ENCODE measurements at regions not wholly inside any gene's neighbourhood (a gene's known extent, or its start where the extent isn't known, plus 50 kb on each side); places are given as distances from the start of the nearest gene placed in this dataset.

DNA sequence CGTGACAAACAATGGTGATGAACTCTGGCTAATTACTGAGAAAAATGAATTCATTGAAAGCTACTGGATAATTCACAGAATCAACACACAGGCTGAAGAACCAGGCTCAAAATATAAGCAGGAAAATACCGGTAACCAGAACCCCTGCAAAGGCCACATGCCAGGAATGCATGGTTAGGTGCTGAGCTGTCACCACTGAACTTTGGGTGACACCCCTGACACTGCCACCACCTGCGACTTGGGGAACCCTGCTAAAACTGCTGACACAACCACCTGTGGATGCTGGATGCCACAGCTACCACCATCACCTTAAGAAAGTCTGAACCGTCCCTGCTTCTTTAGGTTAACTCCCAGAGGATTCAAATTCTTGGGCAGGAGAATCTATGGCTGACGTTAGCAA lies 72.0 kb upstream of the NR4A3 start:
- H3K4me1 ChIP-seq: no peaks in the 10 kb centered on the region
- H3K27me3 ChIP-seq: no peaks in the 10 kb centered on the region
- no peak overlapping the region for H3K27ac ChIP-seq
- 87 to 96% methylated on average over 5 of the region's 5 CpGs for WGBS, 2 donors
- H3K36me3 ChIP-seq: no peaks in the 10 kb centered on the region
- intact Hi-C loops (cut with DNase I): no loop called here
- TF ChIP-seq, protein P1, sequence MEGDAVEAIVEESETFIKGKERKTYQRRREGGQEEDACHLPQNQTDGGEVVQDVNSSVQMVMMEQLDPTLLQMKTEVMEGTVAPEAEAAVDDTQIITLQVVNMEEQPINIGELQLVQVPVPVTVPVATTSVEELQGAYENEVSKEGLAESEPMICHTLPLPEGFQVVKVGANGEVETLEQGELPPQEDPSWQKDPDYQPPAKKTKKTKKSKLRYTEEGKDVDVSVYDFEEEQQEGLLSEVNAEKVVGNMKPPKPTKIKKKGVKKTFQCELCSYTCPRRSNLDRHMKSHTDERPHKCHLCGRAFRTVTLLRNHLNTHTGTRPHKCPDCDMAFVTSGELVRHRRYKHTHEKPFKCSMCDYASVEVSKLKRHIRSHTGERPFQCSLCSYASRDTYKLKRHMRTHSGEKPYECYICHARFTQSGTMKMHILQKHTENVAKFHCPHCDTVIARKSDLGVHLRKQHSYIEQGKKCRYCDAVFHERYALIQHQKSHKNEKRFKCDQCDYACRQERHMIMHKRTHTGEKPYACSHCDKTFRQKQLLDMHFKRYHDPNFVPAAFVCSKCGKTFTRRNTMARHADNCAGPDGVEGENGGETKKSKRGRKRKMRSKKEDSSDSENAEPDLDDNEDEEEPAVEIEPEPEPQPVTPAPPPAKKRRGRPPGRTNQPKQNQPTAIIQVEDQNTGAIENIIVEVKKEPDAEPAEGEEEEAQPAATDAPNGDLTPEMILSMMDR (IDR thresholded peaks at IDR 0.05): no peak
- TF ChIP-seq POLR2A (IDR thresholded peaks at IDR 0.05): no peak
- H3K4me3 ChIP-seq (replicated peaks in 1 of 3): no peak overlapping the region
- no peak for DNase-seq
- no peaks in the 10 kb centered on the region for H3K9me3 ChIP-seq

DNA sequence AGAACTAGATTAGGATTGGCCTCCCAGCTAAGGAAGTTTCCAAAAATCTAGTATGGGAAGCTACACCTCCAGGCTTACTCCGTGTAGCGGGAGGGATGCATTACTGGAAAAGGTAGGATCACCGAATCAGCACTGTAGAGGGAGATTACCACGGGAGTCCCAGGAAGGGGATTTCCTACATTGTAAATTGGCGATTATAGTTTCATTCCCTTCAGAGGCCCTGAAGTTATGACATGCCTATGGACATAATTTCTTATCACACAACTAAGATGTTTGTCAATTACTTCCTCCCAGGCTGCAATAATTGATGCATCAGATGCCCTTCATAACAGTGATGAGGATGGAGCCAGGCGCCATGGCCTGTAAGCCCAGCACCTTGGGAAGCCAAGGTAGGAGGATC lies 71.2 kb upstream of the NR4A3 start:
- WGBS, 2 donors: 95 to 97% methylated on average over 6 of the region's 6 CpGs
- TF ChIP-seq, protein P1 (IDR thresholded peaks at IDR 0.05): no peak
- no peak for TF ChIP-seq POLR2A (IDR thresholded peaks at IDR 0.05)
- no peak overlapping the region for H3K4me3 ChIP-seq (replicated peaks in 1 of 3)
- no peak overlapping the region for H3K27ac ChIP-seq
- intact Hi-C loops (cut with DNase I): no loop called here
- H3K36me3 ChIP-seq: no peaks in the 10 kb centered on the region
- no peaks in the 10 kb centered on the region for H3K27me3 ChIP-seq
- no peak for DNase-seq
- H3K4me1 ChIP-seq: no peaks in the 10 kb centered on the region
- H3K9me3 ChIP-seq: no peaks in the 10 kb centered on the region

DNA sequence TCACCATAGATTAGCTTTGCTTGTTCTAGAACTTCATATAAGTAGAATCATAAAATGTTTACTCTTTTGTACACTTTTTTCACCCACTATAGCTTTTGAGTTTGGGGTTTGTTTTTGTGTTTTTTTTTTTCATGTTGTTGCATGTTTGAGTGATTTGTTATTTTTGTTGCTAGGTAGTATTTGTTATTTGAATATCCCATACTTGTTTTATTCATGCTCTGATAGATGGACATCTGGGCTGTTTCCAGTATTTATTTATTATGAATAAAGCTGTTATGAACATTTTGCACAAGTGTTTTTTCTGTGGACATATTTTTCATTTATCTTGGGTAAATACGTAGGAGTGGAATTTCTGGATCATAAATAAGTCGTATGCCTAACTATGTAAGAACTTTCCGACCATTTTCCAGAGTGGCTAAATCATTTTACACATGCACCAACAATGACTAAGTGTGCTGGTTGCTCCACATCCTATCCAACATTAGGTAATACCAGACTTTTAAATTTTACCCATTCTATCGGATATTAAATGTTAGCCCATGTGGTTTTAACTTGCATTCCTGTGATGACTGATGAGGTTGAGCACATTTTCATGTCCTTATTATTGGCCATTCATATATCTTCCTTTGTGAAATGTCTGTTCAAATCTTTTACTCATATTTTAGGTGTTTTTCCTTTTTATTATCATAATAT lies 69.1 kb upstream of the NR4A3 start:
- H3K9me3 ChIP-seq: no peaks in the 10 kb centered on the region
- no peak overlapping the region for H3K27ac ChIP-seq
- DNase-seq: no peak
- H3K36me3 ChIP-seq: no peaks in the 10 kb centered on the region
- no peaks in the 10 kb centered on the region for H3K27me3 ChIP-seq
- 92 to 93% methylated on average over 4 of the region's 4 CpGs for WGBS, 2 donors
- intact Hi-C loops (cut with DNase I): no loop called here
- H3K4me3 ChIP-seq (replicated peaks in 1 of 3): no peak overlapping the region
- no peaks in the 10 kb centered on the region for H3K4me1 ChIP-seq
- TF ChIP-seq POLR2A (IDR thresholded peaks at IDR 0.05): no peak
- TF ChIP-seq, protein P1 (IDR thresholded peaks at IDR 0.05): no peak

DNA sequence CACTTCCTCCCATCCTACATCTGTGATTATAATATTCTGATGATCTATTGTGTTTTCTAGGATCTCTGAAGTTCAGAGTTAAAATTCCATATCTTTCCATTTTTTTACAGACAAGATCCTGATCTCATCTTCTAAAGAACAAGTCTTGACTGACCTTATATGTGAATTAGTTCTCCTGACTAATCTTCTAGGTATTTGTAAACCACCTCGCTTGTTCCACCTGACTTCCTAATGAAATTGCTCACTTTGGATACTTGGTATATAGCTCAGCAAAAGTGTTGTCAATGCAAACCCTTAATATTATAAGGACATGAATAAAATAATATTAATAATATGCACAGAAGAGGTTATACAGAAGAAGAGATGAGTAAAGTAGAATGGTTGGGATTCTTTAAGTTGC lies 68.2 kb upstream of the NR4A3 start:
- intact Hi-C loops (cut with DNase I): no loop called here
- no peak overlapping the region for H3K27ac ChIP-seq
- no peaks in the 10 kb centered on the region for H3K9me3 ChIP-seq
- H3K27me3 ChIP-seq: no peaks in the 10 kb centered on the region
- no peak for DNase-seq
- no peak overlapping the region for H3K4me3 ChIP-seq (replicated peaks in 1 of 3)
- TF ChIP-seq, protein P1 (IDR thresholded peaks at IDR 0.05): no peak
- TF ChIP-seq POLR2A (IDR thresholded peaks at IDR 0.05): no peak
- 90 to 94% methylated on average over 1 of the region's 1 CpG for WGBS, 2 donors
- no peaks in the 10 kb centered on the region for H3K36me3 ChIP-seq
- no peaks in the 10 kb centered on the region for H3K4me1 ChIP-seq

DNA sequence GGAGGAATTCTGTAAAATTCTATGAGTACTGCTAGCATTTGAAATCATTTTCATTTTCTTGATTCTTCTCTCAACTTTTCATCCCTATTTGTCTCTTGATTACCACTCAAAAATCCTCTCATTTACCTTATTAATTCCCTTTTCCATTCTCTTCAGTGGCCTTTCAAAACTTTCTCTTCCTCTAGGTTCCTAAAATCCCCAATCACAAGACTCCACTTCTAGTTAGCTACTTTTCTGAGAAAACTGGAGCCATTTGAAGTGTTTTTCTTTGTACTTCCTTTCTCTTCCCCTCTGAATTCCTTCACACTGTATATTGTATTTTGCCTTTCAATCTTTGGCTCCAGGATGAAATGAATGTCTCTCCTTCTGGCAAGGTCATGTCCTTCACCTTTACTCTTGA lies 61.3 kb upstream of the NR4A3 start:
- DNase-seq: no peak
- no peaks in the 10 kb centered on the region for H3K36me3 ChIP-seq
- intact Hi-C loops (cut with DNase I): no loop called here
- H3K27ac ChIP-seq: no peak overlapping the region
- H3K4me3 ChIP-seq (replicated peaks in 1 of 3): no peak overlapping the region
- H3K27me3 ChIP-seq: no peaks in the 10 kb centered on the region
- no peak for TF ChIP-seq POLR2A (IDR thresholded peaks at IDR 0.05)
- TF ChIP-seq, protein P1 (IDR thresholded peaks at IDR 0.05): no peak
- no peaks in the 10 kb centered on the region for H3K4me1 ChIP-seq
- no peaks in the 10 kb centered on the region for H3K9me3 ChIP-seq

Data from thyroid gland (tissue), 4 donors.